A673 (cell line): ENCODE measurements at regions not wholly inside any gene's neighbourhood (a gene's known extent, or its start where the extent isn't known, plus 50 kb on each side); places are given as distances from the start of the nearest gene placed in this dataset.

Source experiments
- BruUV-seq: library from RNA; stranded (reverse); fragments of 400-500 nt; replicated peaks from 2 replicates; lab custom pipeline; 2021; lab: Mats Ljungman, UMichigan
- CTCF ChIA-PET: fragments of 300-600 bp; sonication (Branson Sonifier 250); formaldehyde crosslinking; loops from one replicate; lab custom pipeline; 2022; ENCODE audit warnings: antibody characterized with exemption; lab: Charles Lee
- POLR2A ChIA-PET: fragments of 300-600 bp; sonication (Branson Sonifier 250); formaldehyde crosslinking; loops from one replicate; lab custom pipeline; 2022; ENCODE audit warnings: antibody characterized with exemption; ENCODE audit not compliant: low non-redundant PET; lab: Charles Lee
- DNase-seq: peaks from one replicate; pipeline ENCODE4 v3.0.0-alpha.2; 2015; ENCODE audit warnings: low spot score
- H3K27ac ChIP-seq: fragments of 200-600 bp; sonication (generic); 2 replicates; pipeline ENCODE4 v1.5.1; 2016; ENCODE audit warnings: mixed run types, low read depth, mild to moderate bottlenecking, mixed read lengths, antibody characterized with exemption, low read length; ENCODE audit not compliant: poor library complexity, severe bottlenecking
- H3K27me3 ChIP-seq: fragments of 200-600 bp; sonication (generic); replicated peaks from 2 replicates; pipeline ENCODE4 v1.6.1; 2017; ENCODE audit warnings: mixed run types, low read depth, mild to moderate bottlenecking, mixed read lengths, antibody characterized with exemption, low read length; ENCODE audit not compliant: insufficient read depth, poor library complexity
- H3K36me3 ChIP-seq: fragments of 200-600 bp; sonication (generic); 2 replicates; pipeline ENCODE4 v1.6.1; 2016; ENCODE audit warnings: mixed run types, mild to moderate bottlenecking, mixed read lengths, antibody characterized with exemption, low read length; ENCODE audit not compliant: insufficient read depth, poor library complexity, severe bottlenecking
- H3K4me1 ChIP-seq: fragments of 200-600 bp; sonication (generic); 2 replicates; pipeline ENCODE4 v1.6.1; 2017; ENCODE audit warnings: mixed run types, mild to moderate bottlenecking, mixed read lengths, antibody characterized with exemption, low read length; ENCODE audit not compliant: insufficient read depth, poor library complexity, severe bottlenecking
- H3K4me3 ChIP-seq: fragments of 200-600 bp; sonication (generic); 2 replicates; pipeline ENCODE4 v1.5.1; 2016; ENCODE audit warnings: low read depth, mixed run types, mild to moderate bottlenecking, mixed read lengths, low read length; ENCODE audit not compliant: poor library complexity, severe bottlenecking
- H3K9me3 ChIP-seq: fragments of 200-600 bp; sonication (generic); 2 replicates; pipeline ENCODE4 v1.6.1; 2016; ENCODE audit warnings: mixed run types, low read depth, mild to moderate bottlenecking, mixed read lengths, antibody characterized with exemption, low read length; ENCODE audit not compliant: poor library complexity, severe bottlenecking
- EZH2 ChIP-seq: fragments of 200-600 bp; sonication (generic); IDR thresholded peaks from 2 replicates; pipeline ENCODE4 v1.6.1; 2017; ENCODE audit warnings: borderline replicate concordance, low read depth, mild to moderate bottlenecking, mixed read lengths, antibody characterized with exemption, low read length; ENCODE audit not compliant: poor library complexity, severe bottlenecking
- intact Hi-C: fragments of 100-400 bp; cut with micrococcal nuclease; formaldehyde crosslinking; loops from one replicate; pipeline ENCODE4 v1.10.0; 2022; ENCODE audit not compliant: unreplicated experiment
- TF ChIP-seq, protein P1 (sequence below): fragments of 300-800, 200-600 bp; sonication (generic); conservative IDR thresholded peaks from 2 replicates; pipeline ENCODE4 v1.5.1; 2017; ENCODE audit warnings: low read depth, mild to moderate bottlenecking, antibody characterized with exemption, low read length, moderate library complexity, mixed read lengths

DNA sequence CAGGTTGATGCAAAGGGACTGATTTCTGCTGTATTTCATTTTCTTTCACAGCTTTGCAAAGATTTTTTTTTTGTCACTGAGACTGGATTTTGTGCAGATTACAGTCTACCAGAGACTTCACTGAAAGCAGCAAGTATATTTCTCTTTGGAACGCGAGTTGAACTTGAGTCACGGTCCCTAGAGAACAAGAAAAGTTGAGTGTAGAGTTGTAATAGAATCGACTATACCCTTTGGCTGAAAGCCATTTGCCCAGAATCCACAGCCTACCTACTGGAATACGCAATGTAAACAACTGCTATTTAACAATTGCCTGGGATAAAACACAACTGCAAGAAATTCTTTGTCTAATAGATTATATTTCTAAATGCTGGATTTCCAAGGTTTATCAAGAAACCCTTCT is 520.6 kb downstream of the HDGFL1 start:
- DNase-seq = no peak
- H3K27me3 ChIP-seq = no peaks in the 10 kb centered on the region
- BruUV-seq = no TSS peak
- intact Hi-C loops = no loop called here
- H3K27ac ChIP-seq = no peak overlapping the region
- H3K4me1 ChIP-seq = no peaks in the 10 kb centered on the region
- POLR2A ChIA-PET = no interaction called here
- no peaks in the 10 kb centered on the region for H3K36me3 ChIP-seq
- no peak overlapping the region for H3K4me3 ChIP-seq
- TF ChIP-seq, protein P1, sequence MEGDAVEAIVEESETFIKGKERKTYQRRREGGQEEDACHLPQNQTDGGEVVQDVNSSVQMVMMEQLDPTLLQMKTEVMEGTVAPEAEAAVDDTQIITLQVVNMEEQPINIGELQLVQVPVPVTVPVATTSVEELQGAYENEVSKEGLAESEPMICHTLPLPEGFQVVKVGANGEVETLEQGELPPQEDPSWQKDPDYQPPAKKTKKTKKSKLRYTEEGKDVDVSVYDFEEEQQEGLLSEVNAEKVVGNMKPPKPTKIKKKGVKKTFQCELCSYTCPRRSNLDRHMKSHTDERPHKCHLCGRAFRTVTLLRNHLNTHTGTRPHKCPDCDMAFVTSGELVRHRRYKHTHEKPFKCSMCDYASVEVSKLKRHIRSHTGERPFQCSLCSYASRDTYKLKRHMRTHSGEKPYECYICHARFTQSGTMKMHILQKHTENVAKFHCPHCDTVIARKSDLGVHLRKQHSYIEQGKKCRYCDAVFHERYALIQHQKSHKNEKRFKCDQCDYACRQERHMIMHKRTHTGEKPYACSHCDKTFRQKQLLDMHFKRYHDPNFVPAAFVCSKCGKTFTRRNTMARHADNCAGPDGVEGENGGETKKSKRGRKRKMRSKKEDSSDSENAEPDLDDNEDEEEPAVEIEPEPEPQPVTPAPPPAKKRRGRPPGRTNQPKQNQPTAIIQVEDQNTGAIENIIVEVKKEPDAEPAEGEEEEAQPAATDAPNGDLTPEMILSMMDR = no peak
- no peak for TF ChIP-seq EZH2
- no peaks in the 10 kb centered on the region for H3K9me3 ChIP-seq
- CTCF ChIA-PET = no interaction called here

DNA sequence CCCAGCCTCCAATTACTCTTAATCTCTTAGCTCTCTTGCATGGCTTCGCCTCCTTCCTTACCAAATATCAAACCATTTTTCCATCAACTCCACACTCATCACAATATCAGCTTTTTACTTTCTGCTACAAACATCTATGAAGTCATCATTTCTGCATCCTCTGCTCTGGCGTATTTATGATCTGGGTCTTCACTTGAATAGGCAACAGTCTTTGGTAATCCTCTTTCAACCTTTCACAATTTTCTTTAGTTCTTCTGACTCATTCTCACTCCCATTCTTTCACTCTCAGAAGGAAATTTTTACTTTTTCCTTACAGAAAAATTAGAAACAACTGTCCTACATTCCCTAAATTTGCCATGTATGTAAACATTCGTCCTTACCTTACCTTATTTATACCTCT is 522.4 kb downstream of the HDGFL1 start:
- Histone ChIP-seq H3K27ac (no peak overlapping the region), H3K9me3 (no peaks in the 10 kb centered on the region), H3K4me1 (no peaks in the 10 kb centered on the region), H3K36me3 (no peaks in the 10 kb centered on the region), H3K4me3 (no peak overlapping the region), H3K27me3 (no peaks in the 10 kb centered on the region)
- DNase-seq = no peak
- POLR2A ChIA-PET = no interaction called here
- no TSS peak for BruUV-seq
- TF ChIP-seq, protein P1 = no peak
- no peak for TF ChIP-seq EZH2
- intact Hi-C loops = no loop called here
- CTCF ChIA-PET = no interaction called here

DNA sequence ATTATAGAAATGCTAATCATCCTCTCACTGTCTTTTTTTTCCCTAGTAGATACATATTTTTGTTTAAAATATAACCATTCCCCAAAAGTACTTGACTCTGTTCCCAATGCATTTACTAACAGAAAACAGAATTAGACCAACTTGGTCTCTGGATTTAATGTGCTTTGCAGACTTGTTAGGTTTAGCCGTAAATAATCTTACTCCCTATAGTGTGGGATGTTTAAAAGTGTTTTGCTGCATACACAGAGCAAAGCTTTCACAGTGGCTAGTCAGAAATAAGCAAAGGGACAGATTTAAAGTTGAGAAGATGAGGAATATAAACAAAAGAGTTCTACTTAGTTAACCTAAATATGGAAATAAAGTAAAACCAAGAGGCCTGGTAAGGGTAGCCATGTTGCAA is 527.5 kb downstream of the HDGFL1 start:
- H3K27ac ChIP-seq = no peak overlapping the region
- no peak for DNase-seq
- H3K9me3 ChIP-seq = no peaks in the 10 kb centered on the region
- no peak overlapping the region for H3K4me3 ChIP-seq
- H3K27me3 ChIP-seq = no peaks in the 10 kb centered on the region
- TF ChIP-seq, protein P1 = no peak
- no peak for TF ChIP-seq EZH2
- POLR2A ChIA-PET = no interaction called here
- H3K4me1 ChIP-seq = no peaks in the 10 kb centered on the region
- intact Hi-C loops = no loop called here
- BruUV-seq = no TSS peak
- CTCF ChIA-PET = no interaction called here
- H3K36me3 ChIP-seq = no peaks in the 10 kb centered on the region

DNA sequence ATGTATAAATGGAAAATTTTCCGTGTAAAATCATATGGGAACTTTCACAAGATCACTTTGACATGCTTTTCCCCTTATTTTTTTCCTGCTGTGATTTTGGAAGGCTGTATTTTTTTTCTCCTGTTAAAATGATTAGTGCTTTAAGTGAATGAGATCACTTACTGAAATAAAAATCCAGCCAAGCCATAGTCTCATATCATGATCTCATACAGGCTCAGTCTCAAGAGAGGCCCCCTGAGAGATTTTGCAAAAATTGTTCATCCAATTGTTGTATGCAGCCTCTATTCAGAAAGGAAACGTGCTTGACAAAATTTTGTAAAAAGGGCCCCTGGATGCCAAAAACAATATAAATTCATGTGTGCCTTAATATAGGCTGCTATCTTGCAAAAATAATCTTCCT is 528.2 kb downstream of the HDGFL1 start:
- POLR2A ChIA-PET = no interaction called here
- intact Hi-C loops = no loop called here
- Histone ChIP-seq H3K9me3 (no peaks in the 10 kb centered on the region), H3K27me3 (no peaks in the 10 kb centered on the region), H3K4me3 (no peak overlapping the region), H3K4me1 (no peaks in the 10 kb centered on the region), H3K27ac (no peak overlapping the region), H3K36me3 (no peaks in the 10 kb centered on the region)
- no TSS peak for BruUV-seq
- TF ChIP-seq, protein P1 = no peak
- no peak for TF ChIP-seq EZH2
- CTCF ChIA-PET = no interaction called here
- DNase-seq = no peak
